Endodermal cell (in vitro differentiated cells): ENCODE measurements at regions not wholly inside any gene's neighbourhood (a gene's known extent, or its start where the extent isn't known, plus 50 kb on each side); places are given as distances from the start of the nearest gene placed in this dataset.

ENCODE experiments used
- DNase-seq: peaks from one replicate; pipeline ENCODE4 v3.0.0-alpha.2; 2017
- H3K27ac ChIP-seq: 2 replicates; pipeline ENCODE4 v1.5.1; 2013; ENCODE audit warnings: mild to moderate bottlenecking, low read depth, low read length, moderate library complexity
- H3K27me3 ChIP-seq: 2 replicates; pipeline ENCODE4 v1.6.1; 2013; ENCODE audit warnings: mild to moderate bottlenecking, low read length, moderate library complexity; ENCODE audit not compliant: insufficient read depth, control insufficient read depth, poor library complexity, severe bottlenecking
- H3K36me3 ChIP-seq: 2 replicates; pipeline ENCODE4 v1.7.0; 2013; ENCODE audit warnings: mild to moderate bottlenecking, low read length, moderate library complexity; ENCODE audit not compliant: control insufficient read depth, insufficient read depth
- H3K4me1 ChIP-seq: one replicate; pipeline ENCODE4 v1.7.0; 2013; ENCODE audit warnings: low read length; ENCODE audit not compliant: control insufficient read depth, insufficient read depth
- H3K4me3 ChIP-seq: 2 replicates; pipeline ENCODE4 v1.5.1; 2013; ENCODE audit warnings: mild to moderate bottlenecking, low read length, moderate library complexity
- H3K9ac ChIP-seq: 2 replicates; pipeline ENCODE4 v1.6.1; 2013; ENCODE audit warnings: mild to moderate bottlenecking, low read length, moderate library complexity; ENCODE audit not compliant: poor library complexity, severe bottlenecking; ENCODE audit errors: extremely low read depth
- H3K9me3 ChIP-seq: 2 replicates; pipeline ENCODE4 v1.6.1; 2013; ENCODE audit warnings: mild to moderate bottlenecking, low read length, moderate library complexity; ENCODE audit not compliant: control insufficient read depth
- H3K27ac Mint-ChIP-seq: 2 replicates; pipeline ENCODE4 v1.8.0; 2020; ENCODE audit warnings: mixed read lengths
- H3K27me3 Mint-ChIP-seq: 2 replicates; pipeline ENCODE4 v1.8.0; 2021; ENCODE audit warnings: mild to moderate bottlenecking, mixed read lengths; ENCODE audit not compliant: insufficient read depth
- H3K36me3 Mint-ChIP-seq: 2 replicates; pipeline ENCODE4 v1.8.0; 2020; ENCODE audit warnings: low read depth, mixed read lengths
- H3K4me1 Mint-ChIP-seq: 2 replicates; pipeline ENCODE4 v1.8.0; 2020; ENCODE audit warnings: mixed read lengths
- H3K4me3 Mint-ChIP-seq: 2 replicates; pipeline ENCODE4 v1.8.0; 2020; ENCODE audit warnings: mild to moderate bottlenecking, moderate library complexity, mixed read lengths
- H3K9me3 Mint-ChIP-seq: 2 replicates; pipeline ENCODE4 v1.8.0; 2020; ENCODE audit warnings: mild to moderate bottlenecking, mixed read lengths
- CTCF ChIP-seq: fragments of 200-600 bp; sonication (generic); conservative IDR thresholded peaks from 2 replicates; pipeline ENCODE4 v1.5.0; 2021; ENCODE audit warnings: antibody characterized with exemption, mild to moderate bottlenecking
- WGBS, 2 experiments: methylation state at CpG; one replicate each; pipeline versions ENCODE4 v1.1.5 to v1.1.7; 2013; ENCODE audit warnings: missing lambda C conversion rate in 2 of 2, mixed read lengths in 1 of 2; ENCODE audit not compliant: insufficient coverage in 1 of 2, insufficient read length in 1 of 2; 5-methylcytosine and 5-hydroxymethylcytosine counted together

GRCh38 chr13:47008318-47008717 is 111.5 kb upstream of the HTR2A start:
- Mint-ChIP-seq H3K4me3 (no peak overlapping the region), H3K9me3 (no peaks in the 10 kb centered on the region), H3K36me3 (no peaks in the 10 kb centered on the region), H3K27ac (no peak overlapping the region), H3K4me1 (peaks cover 19% of the 10 kb centered on the region), H3K27me3 (no peaks in the 10 kb centered on the region)
- Histone ChIP-seq H3K9me3 (no peaks in the 10 kb centered on the region), H3K36me3 (no peaks in the 10 kb centered on the region), H3K4me1 (peaks cover 6% of the 10 kb centered on the region), H3K27ac (no peak overlapping the region), H3K27me3 (no peaks in the 10 kb centered on the region), H3K9ac (no peak overlapping the region), H3K4me3 (no peak overlapping the region)
- no peak for TF ChIP-seq CTCF
- DNase-seq, result no peak
- 97 to 100% methylated on average over 1 to 2 of the region's 2 CpGs for WGBS, 2 experiments

GRCh38 chr13:47005756-47006414 is 109.0 kb upstream of the HTR2A start:
- H3K27me3 ChIP-seq, result no peaks in the 10 kb centered on the region
- no peak overlapping the region for H3K4me3 ChIP-seq
- no peak overlapping the region for H3K27ac ChIP-seq
- peaks cover 6% of the 10 kb centered on the region for H3K4me1 ChIP-seq
- no peak for TF ChIP-seq CTCF
- Mint-ChIP-seq H3K4me1 (peaks cover 19% of the 10 kb centered on the region), H3K9me3 (no peaks in the 10 kb centered on the region), H3K36me3 (no peaks in the 10 kb centered on the region), H3K4me3 (no peak overlapping the region), H3K27me3 (no peaks in the 10 kb centered on the region), H3K27ac (no peak overlapping the region)
- H3K9me3 ChIP-seq, result no peaks in the 10 kb centered on the region
- H3K36me3 ChIP-seq, result no peaks in the 10 kb centered on the region
- no peak overlapping the region for H3K9ac ChIP-seq
- WGBS, 2 experiments, result 97% methylated on average over 2 of the region's 2 CpGs; no CpG with 5 or more reads in 1 of the 2 experiments
- no peak for DNase-seq

- H3K4me1 Mint-ChIP-seq, result peaks cover 19% of the 10 kb centered on the region
- peaks cover 6% of the 10 kb centered on the region for H3K4me1 ChIP-seq
- no peaks in the 10 kb centered on the region for H3K36me3 Mint-ChIP-seq
- H3K9me3 Mint-ChIP-seq, result no peaks in the 10 kb centered on the region
- H3K4me3 ChIP-seq, result no peak overlapping the region
- H3K27me3 Mint-ChIP-seq, result no peaks in the 10 kb centered on the region
- no peak overlapping the region for H3K4me3 Mint-ChIP-seq
- WGBS, 2 experiments, result 100% methylated on average over 1 of the region's 1 CpG; no CpG with 5 or more reads in 1 of the 2 experiments
- no peak overlapping the region for H3K9ac ChIP-seq
- H3K9me3 ChIP-seq, result no peaks in the 10 kb centered on the region
- no peak for DNase-seq
- no peak overlapping the region for H3K27ac ChIP-seq
- no peak overlapping the region for H3K27ac Mint-ChIP-seq
- H3K36me3 ChIP-seq, result no peaks in the 10 kb centered on the region
- TF ChIP-seq CTCF, result no peak
- no peaks in the 10 kb centered on the region for H3K27me3 ChIP-seq
These were observed 107.7 kb upstream of the HTR2A start for GRCh38 chr13:47004540-47004939.
